Activated T-helper 1 cell treated with anti-CD3 and anti-CD28 coated beads, Interleukin-12 subunit alpha, Interleukin-12 subunit beta, Interleukin-2, Interleukin-4 antibody, amounts not matched to agents 30 ng/mL and 10 ng/mL and 1 ng/mL, durations not matched to agents 14 hours and 24 hours and 36 hours (primary cell): ENCODE measurements at regions not wholly inside any gene's neighbourhood (a gene's known extent, or its start where the extent isn't known, plus 50 kb on each side); places are given as distances from the start of the nearest gene placed in this dataset.

Experiments used
- DNase-seq: peaks from one replicate; pipeline ENCODE4 v3.0.0; 2021; ENCODE audit warnings: low spot score
- H3K27ac Mint-ChIP-seq: one replicate; pipeline ENCODE4 v1.8.0; 2021; ENCODE audit warnings: mild to moderate bottlenecking, mixed read lengths
- H3K27me3 Mint-ChIP-seq: one replicate; pipeline ENCODE4 v1.8.0; 2022; ENCODE audit warnings: mild to moderate bottlenecking, moderate library complexity, mixed read lengths; ENCODE audit not compliant: insufficient read depth
- H3K36me3 Mint-ChIP-seq: one replicate; pipeline ENCODE4 v1.8.0; 2021; ENCODE audit warnings: low read depth, mixed read lengths
- H3K4me1 Mint-ChIP-seq: one replicate; pipeline ENCODE4 v1.8.0; 2021; ENCODE audit warnings: low read depth, mixed read lengths
- H3K4me3 Mint-ChIP-seq: one replicate; pipeline ENCODE4 v1.8.0; 2021; ENCODE audit warnings: mild to moderate bottlenecking, moderate library complexity, mixed read lengths
- H3K9me3 Mint-ChIP-seq: one replicate; pipeline ENCODE4 v1.8.0; 2021; ENCODE audit warnings: mixed read lengths
- intact Hi-C: fragments of 100-400 bp; cut with micrococcal nuclease; formaldehyde crosslinking; loops from one replicate; pipeline ENCODE4 v1.15.1; 2024

GRCh38 chr3:127490271-127491023, 100.1 kb downstream of the TPRA1 start:
- intact Hi-C loops = no loop called here
- peaks cover under 1% of the 10 kb centered on the region for H3K4me1 Mint-ChIP-seq
- no peaks in the 10 kb centered on the region for H3K9me3 Mint-ChIP-seq
- H3K27ac Mint-ChIP-seq = no peak overlapping the region
- no peaks in the 10 kb centered on the region for H3K36me3 Mint-ChIP-seq
- no peak overlapping the region for H3K4me3 Mint-ChIP-seq
- DNase-seq = no peak
- peaks cover 14% of the 10 kb centered on the region for H3K27me3 Mint-ChIP-seq

DNA sequence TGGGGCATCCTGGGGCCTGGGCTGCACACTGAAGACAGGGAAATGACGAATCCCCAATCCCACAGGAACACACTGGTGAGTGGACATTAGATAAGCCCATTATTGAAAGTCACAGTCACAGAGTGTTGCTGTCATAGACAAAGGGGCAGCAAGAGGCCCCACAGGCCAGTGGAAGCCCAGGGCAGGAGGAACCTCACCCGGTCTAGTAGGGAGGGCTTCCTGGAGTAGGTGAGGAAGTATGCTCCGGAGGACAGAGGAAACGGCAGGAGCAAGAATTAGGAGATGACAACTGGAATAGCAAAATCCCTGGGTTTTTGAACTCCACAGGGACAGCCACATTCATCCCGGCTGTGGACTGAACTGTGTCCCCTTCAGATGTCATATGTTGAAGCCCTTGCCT, 101.2 kb downstream of the TPRA1 start:
- H3K36me3 Mint-ChIP-seq = no peaks in the 10 kb centered on the region
- peaks cover 14% of the 10 kb centered on the region for H3K27me3 Mint-ChIP-seq
- intact Hi-C loops = no loop called here
- no peak for DNase-seq
- H3K27ac Mint-ChIP-seq = no peak overlapping the region
- no peak overlapping the region for H3K4me3 Mint-ChIP-seq
- H3K9me3 Mint-ChIP-seq = no peaks in the 10 kb centered on the region
- H3K4me1 Mint-ChIP-seq = peaks cover 8% of the 10 kb centered on the region

DNA sequence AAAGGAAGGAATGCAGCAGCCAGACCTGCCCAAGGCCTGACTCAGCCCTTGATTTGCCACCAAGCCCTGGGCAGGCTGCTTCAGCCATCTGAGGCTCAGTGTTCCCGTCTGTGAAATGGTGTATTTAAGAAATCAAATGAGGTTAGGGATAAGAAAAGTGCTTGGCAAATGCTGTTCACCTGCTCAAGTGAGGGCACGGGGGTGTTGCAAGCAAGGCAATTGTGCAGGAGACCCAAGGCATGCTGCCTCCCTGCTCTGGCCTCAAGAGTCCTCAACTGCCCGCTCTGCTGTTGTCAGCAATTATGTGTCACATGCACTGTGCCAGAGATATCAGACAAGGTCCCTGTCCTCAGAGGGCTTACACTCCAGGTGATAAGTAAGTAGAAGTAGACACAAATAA, 101.8 kb downstream of the TPRA1 start:
- Mint-ChIP-seq H3K4me1 (peaks cover 8% of the 10 kb centered on the region), H3K27me3 (peaks cover 14% of the 10 kb centered on the region), H3K36me3 (no peaks in the 10 kb centered on the region), H3K4me3 (no peak overlapping the region), H3K27ac (no peak overlapping the region), H3K9me3 (no peaks in the 10 kb centered on the region)
- no peak for DNase-seq
- intact Hi-C loops = no loop called here

- no peaks in the 10 kb centered on the region for H3K36me3 Mint-ChIP-seq
- no peak overlapping the region for H3K27ac Mint-ChIP-seq
- intact Hi-C loops = no loop called here
- H3K9me3 Mint-ChIP-seq = no peaks in the 10 kb centered on the region
- peaks cover 11% of the 10 kb centered on the region for H3K27me3 Mint-ChIP-seq
- DNase-seq = no peak
- H3K4me1 Mint-ChIP-seq = peaks cover 13% of the 10 kb centered on the region
- H3K4me3 Mint-ChIP-seq = no peak overlapping the region
Observed at GRCh38 chr3:127488141-127488672, 102.3 kb downstream of the TPRA1 start.

- H3K4me3 Mint-ChIP-seq = no peak overlapping the region
- peaks cover 15% of the 10 kb centered on the region for H3K27me3 Mint-ChIP-seq
- peaks cover 19% of the 10 kb centered on the region for H3K4me1 Mint-ChIP-seq
- H3K27ac Mint-ChIP-seq = no peak overlapping the region
- H3K9me3 Mint-ChIP-seq = no peaks in the 10 kb centered on the region
- no peak for DNase-seq
- H3K36me3 Mint-ChIP-seq = no peaks in the 10 kb centered on the region
- intact Hi-C loops = no loop called here
Observed at GRCh38 chr3:127487196-127487595, 103.3 kb downstream of the TPRA1 start.

DNA sequence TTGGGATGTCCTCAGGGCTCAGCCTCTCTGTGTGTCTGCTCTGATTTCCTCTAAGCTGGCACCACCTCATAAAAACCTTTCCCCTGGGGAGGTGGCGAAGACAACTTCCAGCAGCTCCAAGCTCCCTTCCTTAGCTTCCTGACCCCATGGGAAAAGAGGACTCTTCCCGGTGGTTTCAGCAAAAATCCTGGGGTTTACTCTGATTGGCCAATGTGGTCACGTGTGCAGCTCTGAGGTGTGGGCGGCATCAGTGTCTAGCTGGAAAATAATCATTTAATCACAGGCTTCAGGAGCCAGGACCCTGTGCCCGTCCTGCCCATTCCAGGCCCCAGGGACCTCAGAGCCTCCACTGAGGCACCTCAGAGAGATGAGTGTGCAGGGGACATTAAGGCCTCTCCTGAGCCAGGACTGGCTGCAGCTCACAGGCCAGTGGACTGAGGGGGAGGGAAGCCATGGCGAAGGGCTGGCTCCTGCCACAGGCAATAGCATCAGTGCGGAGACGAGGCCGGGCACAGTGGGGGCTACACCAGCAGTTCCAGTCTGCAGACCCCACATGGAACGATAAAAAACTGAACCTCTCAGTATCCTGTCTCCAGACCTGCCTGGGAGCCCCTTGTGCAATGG, 104.1 kb downstream of the TPRA1 start:
- Mint-ChIP-seq H3K27ac (no peak overlapping the region), H3K9me3 (no peaks in the 10 kb centered on the region), H3K4me1 (peaks cover 19% of the 10 kb centered on the region), H3K27me3 (peaks cover 20% of the 10 kb centered on the region), H3K4me3 (no peak overlapping the region), H3K36me3 (no peaks in the 10 kb centered on the region)
- intact Hi-C loops = no loop called here
- no peak for DNase-seq

- no peak overlapping the region for H3K4me3 Mint-ChIP-seq
- H3K27ac Mint-ChIP-seq = no peak overlapping the region
- no peak for DNase-seq
- peaks cover 19% of the 10 kb centered on the region for H3K27me3 Mint-ChIP-seq
- H3K4me1 Mint-ChIP-seq = peaks cover 19% of the 10 kb centered on the region
- no peaks in the 10 kb centered on the region for H3K9me3 Mint-ChIP-seq
- intact Hi-C loops = loop anchor here (2.0 kb wide), 1 partner anchor 29 kb away; no protein-coding TSS in a partner anchor
- no peaks in the 10 kb centered on the region for H3K36me3 Mint-ChIP-seq
Observed at GRCh38 chr3:127485396-127486170, 105.0 kb downstream of the TPRA1 start.

DNA sequence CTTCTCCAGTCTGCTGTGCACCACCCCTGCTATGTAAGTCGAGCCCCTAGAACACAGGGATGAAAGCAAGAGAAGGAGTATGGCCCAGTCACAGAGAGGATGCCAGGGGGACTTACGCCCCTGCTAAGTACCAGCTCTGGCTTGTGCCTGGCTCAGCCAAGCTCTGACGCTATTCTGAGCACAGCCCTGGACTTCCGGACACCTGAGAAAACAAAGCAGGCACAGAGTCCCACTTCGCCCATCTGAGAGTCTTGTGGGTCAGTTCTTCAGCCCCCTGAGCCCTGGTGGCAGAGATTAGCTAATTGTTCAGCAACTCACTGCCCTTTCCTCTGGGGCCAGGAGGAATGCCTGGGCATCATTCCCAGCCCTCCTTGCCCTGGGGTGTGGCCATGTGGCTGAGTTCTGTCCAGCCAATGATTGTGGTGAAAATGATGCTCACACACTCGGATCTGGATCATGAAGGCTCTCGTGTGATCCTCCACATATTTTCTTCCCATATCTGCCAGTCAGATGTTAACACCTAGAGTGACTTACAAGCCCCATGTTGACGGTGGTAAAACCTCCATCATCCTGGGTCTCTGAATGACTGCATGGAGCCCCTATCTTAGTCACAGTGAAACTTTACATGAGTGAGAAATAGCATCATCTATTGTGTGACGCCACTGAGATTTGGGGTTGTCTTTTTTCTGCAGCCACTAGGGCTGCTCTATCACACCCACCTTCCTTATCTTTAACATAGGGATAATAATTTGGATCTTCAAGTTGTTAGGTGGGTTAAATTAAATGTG, 105.7 kb downstream of the TPRA1 start:
- H3K27me3 Mint-ChIP-seq = peaks cover 20% of the 10 kb centered on the region

DNA sequence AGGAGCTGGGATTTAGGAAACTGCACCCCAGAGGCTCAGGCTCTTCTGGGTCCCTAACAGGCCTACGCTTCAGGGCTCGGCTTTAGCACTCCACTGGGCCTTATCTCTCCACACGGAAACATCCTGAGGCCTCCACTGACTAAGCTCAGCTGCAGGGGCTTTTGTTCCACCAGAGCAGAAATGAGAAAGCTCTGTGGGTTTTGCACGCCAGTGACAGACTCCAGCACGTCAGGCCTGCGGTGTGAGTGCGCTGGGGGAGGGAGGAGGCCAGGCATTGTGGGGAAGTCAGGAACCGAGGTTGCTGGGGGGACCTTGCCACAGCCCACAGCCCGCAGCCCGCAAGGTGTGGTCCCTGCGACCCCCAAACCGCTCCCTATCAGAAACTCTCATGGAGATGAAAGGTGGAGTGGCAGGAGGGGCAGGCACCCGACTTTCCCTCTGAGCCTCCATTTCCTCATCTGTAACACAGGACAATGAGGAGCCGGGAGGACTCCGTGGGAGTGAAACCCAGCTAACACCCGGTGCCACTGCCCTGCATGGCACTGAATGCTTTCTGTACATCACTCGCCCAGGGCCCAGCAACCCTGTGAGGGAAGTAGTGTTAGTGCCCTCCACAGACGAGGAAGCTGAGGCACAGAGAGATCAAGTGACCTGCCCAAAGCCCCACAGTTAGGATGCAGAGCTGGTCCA, 106.5 kb downstream of the TPRA1 start:
- Mint-ChIP-seq H3K27me3 (peaks cover 23% of the 10 kb centered on the region), H3K9me3 (no peaks in the 10 kb centered on the region), H3K36me3 (no peaks in the 10 kb centered on the region), H3K4me3 (no peak overlapping the region), H3K27ac (peak overlapping the region; percentile 48), H3K4me1 (peaks cover 19% of the 10 kb centered on the region)
- intact Hi-C loops = loop anchor here (2.0 kb wide), 1 partner anchor 27 kb away; no protein-coding TSS in a partner anchor
- peak; percentile 52 for DNase-seq

More for the DNA sequence above, 105.7 kb downstream of the TPRA1 start:
- Mint-ChIP-seq H3K4me3 (no peak overlapping the region), H3K9me3 (no peaks in the 10 kb centered on the region), H3K4me1 (peaks cover 19% of the 10 kb centered on the region), H3K27ac (no peak overlapping the region), H3K36me3 (no peaks in the 10 kb centered on the region)
- intact Hi-C loops = loop anchor here (2.0 kb wide), 1 partner anchor 28 kb away; no protein-coding TSS in a partner anchor
- DNase-seq = no peak

GRCh38 chr3:127483005-127483641, 107.4 kb downstream of the TPRA1 start:
- Mint-ChIP-seq H3K9me3 (no peaks in the 10 kb centered on the region), H3K27me3 (peaks cover 20% of the 10 kb centered on the region), H3K4me1 (peaks cover 19% of the 10 kb centered on the region), H3K36me3 (no peaks in the 10 kb centered on the region), H3K27ac (no peak overlapping the region), H3K4me3 (peak overlapping the region; percentile 0)
- DNase-seq = no peak
- intact Hi-C loops = no loop called here

DNA sequence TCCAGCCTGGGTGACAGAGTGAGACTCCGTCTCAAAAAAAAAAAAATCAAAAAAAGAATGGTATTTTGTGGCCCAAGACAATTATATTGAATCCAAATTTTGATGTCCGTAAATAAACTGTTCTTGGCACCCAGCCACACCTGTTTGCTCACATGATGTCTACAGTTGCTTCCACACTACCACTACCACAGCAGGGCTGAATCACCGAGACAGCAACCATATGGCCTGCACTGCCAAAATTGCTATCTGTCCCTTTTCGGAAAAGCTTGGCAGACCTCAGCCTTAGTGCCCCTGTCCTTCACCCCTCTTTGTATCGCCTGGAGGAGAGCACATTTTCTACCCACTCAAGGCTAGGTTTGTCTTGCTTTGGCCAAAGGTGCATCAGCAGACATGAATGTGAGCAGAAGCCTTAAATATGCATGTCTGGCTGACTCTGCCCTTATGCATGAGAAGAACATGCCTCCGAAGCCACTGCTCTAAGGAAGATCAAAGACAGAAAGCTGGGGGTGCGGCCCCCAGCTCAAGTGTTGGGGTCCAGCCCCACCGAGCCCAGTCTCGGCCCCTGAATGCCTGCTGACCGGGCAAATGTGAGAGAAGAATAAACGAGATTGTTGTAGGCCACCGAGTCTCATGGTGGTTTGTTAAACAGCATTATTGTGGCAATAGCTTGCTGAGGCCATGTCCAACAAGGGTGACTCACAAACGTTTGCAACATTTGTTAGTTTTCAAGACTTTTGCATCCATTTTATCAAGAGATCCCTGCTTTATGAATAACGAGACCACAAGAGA, 108.1 kb downstream of the TPRA1 start:
- Mint-ChIP-seq H3K9me3 (no peaks in the 10 kb centered on the region), H3K4me3 (no peak overlapping the region), H3K36me3 (no peaks in the 10 kb centered on the region), H3K27me3 (peaks cover 20% of the 10 kb centered on the region), H3K27ac (no peak overlapping the region), H3K4me1 (peaks cover 19% of the 10 kb centered on the region)
- no peak for DNase-seq
- intact Hi-C loops = no loop called here
